ENCODE measurements at regions not wholly inside any gene's neighbourhood (a gene's known extent, or its start where the extent isn't known, plus 50 kb on each side); places are given as distances from the start of the nearest gene placed in this dataset.
"Not testable (repeated sequence)": the region's sequence is repeated elsewhere in the genome, so short reads cannot be mapped to it uniquely, and the experiment has no call there.

- DNase-seq (ENCODE audit: low read depth): no peak
Observed at GRCh38 chr11:57047610-57048009, 58.9 kb downstream of the OR5AK2 start.

DNA sequence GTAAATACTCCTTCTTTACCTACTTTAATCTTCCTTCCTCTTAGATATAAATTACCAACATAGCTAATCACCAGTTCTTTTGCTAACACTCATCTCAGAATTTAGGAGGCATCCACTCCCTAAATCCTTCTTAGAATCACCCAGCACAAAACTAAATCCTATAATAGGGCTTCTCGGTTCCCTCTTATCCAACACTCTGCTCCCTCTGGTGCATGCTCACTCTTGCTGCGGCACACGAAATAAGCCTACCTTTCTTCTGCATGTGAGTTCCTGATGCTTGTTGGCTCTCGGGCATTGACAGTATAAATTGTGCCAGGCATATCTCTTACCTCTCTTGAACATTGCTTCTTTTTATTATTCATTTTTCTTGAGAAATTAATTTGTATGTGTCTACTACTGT, 61.0 kb downstream of the OR5AK2 start:
- no peak for DNase-seq (ENCODE audit: low read depth)

- DNase-seq (ENCODE audit: low read depth): no peak
Observed at GRCh38 chr11:57054817-57055216, 66.1 kb downstream of the OR5AK2 start.

DNA sequence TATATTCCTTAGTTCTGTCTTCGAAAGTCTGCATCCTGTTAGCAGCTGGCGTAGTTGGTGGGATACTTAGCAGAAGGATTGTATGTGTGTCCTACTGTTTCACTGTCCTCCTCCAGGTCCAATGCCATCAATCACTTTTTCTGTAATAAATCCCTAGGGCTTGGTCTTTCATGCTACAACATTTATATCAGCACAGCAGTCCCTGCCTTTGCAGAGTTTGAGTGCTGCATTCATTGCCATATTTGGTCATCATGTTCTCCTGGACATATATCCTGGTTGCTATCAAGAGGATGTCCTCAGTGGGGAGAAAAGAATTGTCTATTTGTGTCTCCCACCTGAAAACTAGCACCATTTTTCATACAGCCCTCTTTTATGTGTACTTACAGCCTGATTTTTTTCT, 67.0 kb downstream of the OR5AK2 start:
- no peak for DNase-seq (ENCODE audit: low read depth)

DNA sequence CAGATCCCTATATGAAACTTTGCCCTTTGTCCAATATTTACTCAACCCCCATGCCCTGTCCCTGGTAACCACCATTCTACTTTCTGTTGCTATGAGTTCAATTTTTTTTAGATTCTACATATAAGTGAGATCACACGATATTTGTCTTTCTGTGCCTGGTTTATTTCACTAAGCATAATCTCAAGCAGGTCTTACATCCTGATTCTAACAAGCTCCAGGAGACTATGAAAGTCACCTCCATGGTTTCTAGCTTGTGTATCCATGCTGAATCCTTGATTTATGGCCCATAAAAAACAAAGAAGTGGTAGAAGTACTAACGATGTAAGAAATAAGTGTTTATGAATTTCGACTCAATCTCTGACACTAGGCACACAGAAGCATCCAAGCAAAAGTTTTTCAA, 68.0 kb downstream of the OR5AK2 start:
- DNase-seq (ENCODE audit: low read depth): peak; percentile 1

- peak; percentile 17 for DNase-seq (ENCODE audit: low read depth)
Observed at GRCh38 chr11:57057561-57057960, 68.8 kb downstream of the OR5AK2 start.

GRCh38 chr11:57062957-57063356, 74.2 kb downstream of the OR5AK2 start:
- not testable (repeated sequence) for DNase-seq (ENCODE audit: low read depth)

GRCh38 chr11:57069942-57070341, 81.2 kb downstream of the OR5AK2 start:
- DNase-seq (ENCODE audit: low read depth): peak; percentile 50

- peak; percentile 58 for DNase-seq (ENCODE audit: low read depth)
Observed at GRCh38 chr11:57071829-57072228, 83.1 kb downstream of the OR5AK2 start.

GRCh38 chr11:57072640-57073039, 83.9 kb downstream of the OR5AK2 start:
- peak; percentile 99 for DNase-seq (ENCODE audit: low read depth)

GRCh38 chr11:57073128-57073527, 84.4 kb downstream of the OR5AK2 start:
- DNase-seq (ENCODE audit: low read depth): peak; percentile 87

- DNase-seq (ENCODE audit: low read depth): no peak
Observed at GRCh38 chr11:57081356-57081755, 92.6 kb downstream of the OR5AK2 start.

DNA sequence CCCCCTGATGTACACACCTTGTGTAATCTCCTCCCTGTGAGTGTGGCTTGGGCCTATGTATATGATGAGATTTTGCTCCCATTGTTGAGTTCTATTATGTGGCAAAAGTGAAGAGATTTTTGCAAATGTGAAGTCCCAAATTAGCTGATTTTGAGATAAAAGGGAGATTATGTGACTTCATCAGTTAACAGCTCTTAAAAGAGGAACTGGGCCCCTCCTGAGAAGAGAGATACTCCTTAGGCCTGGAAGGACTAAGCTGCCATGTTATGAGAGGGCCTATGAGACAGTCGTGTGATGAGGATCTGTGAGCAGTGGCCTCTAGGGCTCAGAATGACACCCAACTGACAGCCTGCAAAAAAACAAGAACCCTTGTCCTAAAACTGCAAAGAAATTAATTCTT, 93.4 kb downstream of the OR5AK2 start:
- no peak for DNase-seq (ENCODE audit: low read depth)

DNA sequence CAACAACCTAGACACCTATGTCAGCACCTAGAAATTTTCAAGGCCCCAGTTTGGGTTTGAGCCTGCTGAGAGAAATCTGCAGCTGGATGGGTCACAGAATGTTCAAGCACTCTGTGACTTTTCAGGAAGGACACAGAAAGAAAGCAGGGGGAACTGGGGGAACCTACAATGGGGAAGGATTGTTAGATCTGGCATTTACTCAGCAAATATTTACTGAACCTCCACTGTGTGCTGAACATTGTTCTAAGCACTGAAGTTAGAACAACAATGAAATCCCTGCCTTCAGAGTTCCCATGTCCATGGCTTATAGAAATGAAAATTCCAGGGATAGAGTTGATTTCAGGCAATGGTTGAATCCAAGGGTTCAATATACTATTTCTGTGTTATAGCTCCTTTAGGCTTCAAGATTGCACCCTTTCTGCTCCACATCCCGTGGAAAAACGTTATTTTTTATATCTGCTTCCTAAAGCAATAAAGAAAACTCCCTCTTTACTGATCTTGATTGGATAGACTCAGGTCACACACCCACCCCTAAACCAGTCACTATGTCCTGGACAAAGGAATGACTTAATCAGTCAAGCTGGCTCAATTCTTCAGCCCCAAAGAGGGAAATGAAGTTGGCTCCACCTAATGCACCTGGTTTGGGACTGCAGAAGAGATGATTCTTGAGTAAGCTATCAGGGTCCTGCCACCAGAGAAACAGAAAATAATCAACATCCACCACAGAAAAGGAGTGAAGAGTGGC, 95.1 kb downstream of the OR5AK2 start:
- DNase-seq (ENCODE audit: low read depth): no peak

DNA sequence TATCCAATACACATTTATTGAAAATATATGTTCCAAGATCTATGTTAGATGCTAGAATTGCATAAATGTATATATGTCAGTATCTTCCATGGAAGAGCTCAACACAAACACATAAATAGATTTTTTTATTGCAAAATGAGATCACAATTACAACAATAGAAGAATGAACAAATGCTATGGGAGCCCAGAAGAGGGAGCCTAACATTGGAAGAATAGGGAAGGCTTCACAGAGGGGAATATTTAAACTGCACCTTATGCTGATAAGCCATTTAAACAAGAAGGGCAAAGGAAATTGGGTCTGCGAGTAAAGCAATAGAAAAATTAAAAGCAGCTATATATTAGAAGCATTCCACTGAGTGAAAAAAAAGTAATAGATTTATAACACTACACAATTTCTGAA, 96.1 kb upstream of the LRRC55 start:
- no peak for DNase-seq (ENCODE audit: low read depth)

- DNase-seq (ENCODE audit: low read depth): no peak
Observed at GRCh38 chr11:57087991-57088390, 93.8 kb upstream of the LRRC55 start.

DNA sequence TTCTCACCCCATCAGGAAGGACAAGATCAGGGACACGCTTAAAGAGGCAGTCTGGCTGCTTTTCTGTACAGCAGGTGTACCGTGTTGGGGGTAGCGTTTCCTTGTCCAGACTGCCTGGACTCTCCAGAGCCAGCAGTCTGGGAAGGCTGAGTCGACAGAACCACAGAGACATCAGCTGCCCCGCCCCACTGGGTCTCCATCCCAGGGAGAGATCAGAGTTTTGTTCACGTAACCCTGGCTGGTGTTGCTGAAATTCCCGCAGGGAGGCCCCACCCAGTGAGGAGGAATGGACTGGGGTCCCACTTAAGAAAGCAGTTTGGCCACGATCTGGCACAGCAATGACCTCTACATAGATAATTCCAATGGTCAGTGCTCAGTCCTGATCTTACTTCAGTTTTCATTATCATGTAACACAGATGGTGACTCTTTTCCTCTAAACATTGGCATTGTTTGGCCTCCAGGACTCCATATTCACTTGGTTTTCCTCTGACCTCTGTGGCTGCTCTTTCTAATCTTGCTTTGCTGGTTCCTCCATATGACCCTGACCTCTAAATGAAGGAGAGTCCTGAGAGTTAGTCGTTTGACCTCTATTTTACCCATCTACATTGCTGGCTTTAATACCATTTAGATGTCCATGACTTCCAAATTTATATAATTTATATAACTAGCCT, 89.6 kb upstream of the LRRC55 start:
- no peak for DNase-seq (ENCODE audit: low read depth)

DNA sequence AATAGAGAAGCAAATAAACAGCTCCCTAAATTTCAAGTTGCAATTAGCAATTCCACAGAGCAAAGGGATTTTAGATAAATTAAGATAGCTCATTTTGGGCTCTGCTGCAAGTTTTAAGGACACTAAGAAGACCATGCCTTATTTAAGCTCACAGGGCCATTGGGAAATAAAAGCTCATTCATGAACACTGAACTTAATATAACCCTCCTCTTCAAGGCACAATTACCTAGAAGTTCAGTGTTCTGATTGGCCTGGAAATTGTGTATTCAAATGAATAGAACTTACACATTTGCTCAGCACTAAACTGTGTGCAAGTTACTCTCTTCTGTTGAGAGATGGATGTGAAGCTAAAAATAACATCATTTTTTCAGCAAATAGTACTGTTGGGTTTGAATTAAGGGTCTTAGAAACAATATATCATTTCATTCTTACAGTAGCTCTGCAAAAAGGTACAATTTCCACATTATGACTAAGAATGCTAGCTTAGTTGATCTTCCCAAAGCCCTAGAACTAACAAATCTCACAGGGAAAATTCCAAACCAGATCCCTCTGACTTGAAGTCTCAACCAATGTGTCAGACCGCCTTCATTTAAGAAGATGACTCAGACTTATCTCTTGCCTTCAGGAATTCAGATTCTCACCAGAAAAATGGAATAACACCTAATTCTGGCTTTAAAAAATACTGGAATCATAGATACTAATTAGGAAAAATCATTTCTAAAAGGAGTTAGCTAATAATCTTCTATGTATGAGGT, 87.4 kb upstream of the LRRC55 start:
- DNase-seq (ENCODE audit: low read depth): peak; percentile 78

- no peak for DNase-seq (ENCODE audit: low read depth)
Observed at GRCh38 chr11:57095417-57095816, 86.3 kb upstream of the LRRC55 start.

GRCh38 chr11:57095896-57096295, 85.9 kb upstream of the LRRC55 start:
- no peak for DNase-seq (ENCODE audit: low read depth)

- no peak for DNase-seq (ENCODE audit: low read depth)
Observed at GRCh38 chr11:57097149-57097548, 84.6 kb upstream of the LRRC55 start.

DNA sequence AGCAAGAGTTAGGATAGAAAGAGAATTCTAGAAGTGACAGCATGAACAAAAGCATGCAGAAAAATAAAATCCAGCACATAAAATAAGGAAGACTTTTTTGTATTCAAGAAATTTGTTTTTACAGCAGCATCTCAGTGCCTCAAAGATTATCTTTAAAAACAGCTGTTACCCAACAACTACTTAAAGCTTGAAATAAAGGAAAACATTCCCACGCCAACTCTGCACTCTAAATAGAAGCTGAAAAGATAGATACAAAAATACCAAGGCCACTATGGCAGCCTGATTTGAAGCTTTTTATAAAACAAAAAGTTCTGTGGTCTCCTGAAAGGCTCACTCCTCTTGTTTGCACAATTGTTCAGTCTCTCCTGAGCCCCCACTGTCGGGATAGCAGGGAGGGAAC, 83.6 kb upstream of the LRRC55 start:
- no peak for DNase-seq (ENCODE audit: low read depth)
